Activated CD4-positive, alpha-beta T cell treated with anti-CD3 and anti-CD28 coated beads, Interleukin-2, Interleukin-4, amounts not matched to agents 100 ng/mL and 50 ng/mL, durations not matched to agents 16 hours and 8 hours (primary cell): ENCODE measurements at regions not wholly inside any gene's neighbourhood (a gene's known extent, or its start where the extent isn't known, plus 50 kb on each side); places are given as distances from the start of the nearest gene placed in this dataset.

ENCODE experiments used
- DNase-seq: peaks from one replicate; pipeline ENCODE4 v3.0.0-alpha.2; 2020; ENCODE audit warnings: low spot score

- no peak for DNase-seq
These were observed 218.4 kb upstream of the TRIB2 start for GRCh38 chr2:12498286-12498685.

DNA sequence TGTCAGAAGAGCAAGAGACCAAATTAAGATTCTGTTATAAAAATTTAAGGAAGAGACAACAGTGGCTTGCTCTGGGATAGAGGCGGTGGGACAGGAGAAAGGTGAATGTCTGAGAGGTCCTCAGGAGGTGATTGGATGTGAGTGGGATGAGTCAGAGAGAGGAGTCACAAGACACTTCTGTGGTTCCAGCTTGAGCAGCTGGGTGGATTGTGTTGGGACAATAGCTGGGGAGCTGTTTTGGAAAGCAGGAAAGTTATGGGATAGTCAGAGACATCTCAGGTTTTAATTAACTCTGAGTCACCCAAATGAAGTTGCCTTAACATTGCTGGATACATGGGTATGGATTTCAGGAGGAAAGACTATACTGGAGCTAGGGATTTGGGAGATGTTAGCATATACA, 218.0 kb upstream of the TRIB2 start:
- DNase-seq, result no peak

- DNase-seq, result no peak
These were observed 215.8 kb upstream of the TRIB2 start for GRCh38 chr2:12500899-12501298.

GRCh38 chr2:12501469-12502158, 215.1 kb upstream of the TRIB2 start:
- DNase-seq, result peak; percentile 90

- DNase-seq, result peak; percentile 47
These were observed 214.0 kb upstream of the TRIB2 start for GRCh38 chr2:12502759-12503158.

GRCh38 chr2:12504443-12504842, 212.3 kb upstream of the TRIB2 start:
- peak; percentile 81 for DNase-seq

GRCh38 chr2:12506846-12507245, 209.9 kb upstream of the TRIB2 start:
- DNase-seq, result no peak

DNA sequence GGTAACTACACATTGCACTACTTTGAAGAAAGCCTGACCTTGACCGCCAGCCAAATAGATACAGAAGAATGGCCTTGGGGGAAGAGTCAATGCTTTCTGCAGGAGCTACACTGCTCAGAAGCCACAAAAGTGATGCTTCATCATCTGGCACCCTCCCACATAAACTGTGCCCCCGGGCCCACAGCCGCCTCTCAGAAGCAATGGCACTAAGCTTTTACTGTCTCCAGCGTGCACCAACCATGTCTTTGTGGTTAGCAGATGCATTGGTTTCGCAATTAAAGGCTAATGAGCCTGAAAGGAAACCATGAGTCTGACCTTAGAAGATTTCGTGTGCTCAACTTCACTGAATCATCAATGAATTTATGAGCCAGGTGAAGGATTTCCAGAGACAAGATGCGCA, 209.4 kb upstream of the TRIB2 start:
- DNase-seq, result peak; percentile 85

- DNase-seq, result no peak
These were observed 206.7 kb upstream of the TRIB2 start for GRCh38 chr2:12510070-12510469.

- DNase-seq, result no peak
These were observed 203.4 kb upstream of the TRIB2 start for GRCh38 chr2:12513339-12513738.

- no peak for DNase-seq
These were observed 202.6 kb upstream of the TRIB2 start for GRCh38 chr2:12514168-12514567.

DNA sequence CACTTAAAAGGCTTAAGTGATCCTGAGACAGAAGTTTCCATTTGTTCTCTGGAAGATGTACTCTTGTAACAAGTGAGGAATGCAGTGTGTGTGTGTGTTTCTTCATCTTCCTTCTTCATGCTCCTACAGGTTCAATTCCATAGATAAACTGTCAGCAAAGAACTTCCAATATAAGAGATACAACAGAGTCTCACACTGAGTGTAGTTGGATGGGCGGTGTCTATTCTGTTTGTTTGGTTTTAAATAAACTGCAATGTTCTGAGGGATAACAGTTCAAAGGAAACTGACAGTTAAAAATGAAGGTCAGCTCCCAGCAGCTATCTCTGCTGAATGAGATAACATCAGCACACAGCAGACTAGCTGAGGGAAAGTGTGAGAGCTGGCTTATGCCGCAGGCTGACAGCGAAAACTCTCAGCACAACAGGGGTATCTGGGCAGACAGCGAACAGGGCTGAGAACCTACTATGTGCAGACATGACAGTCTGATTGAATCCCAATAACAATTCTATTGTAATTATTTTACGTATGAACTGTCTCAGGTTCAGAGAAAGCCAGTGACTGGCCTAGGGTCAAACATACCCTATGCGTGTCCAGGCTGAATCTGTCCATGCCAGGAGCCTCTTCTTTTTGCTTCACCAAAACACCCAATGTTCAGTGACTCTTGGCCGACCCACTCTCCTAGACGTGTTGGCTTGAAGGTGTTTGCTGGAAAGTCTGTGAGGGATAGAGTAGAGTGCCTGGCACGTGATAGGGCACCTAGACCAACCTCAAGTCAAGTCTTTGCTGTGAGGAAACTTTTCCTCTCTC, 201.9 kb upstream of the TRIB2 start:
- peak; percentile 66 for DNase-seq

- no peak for DNase-seq
These were observed 200.9 kb upstream of the TRIB2 start for GRCh38 chr2:12515871-12516270.

DNA sequence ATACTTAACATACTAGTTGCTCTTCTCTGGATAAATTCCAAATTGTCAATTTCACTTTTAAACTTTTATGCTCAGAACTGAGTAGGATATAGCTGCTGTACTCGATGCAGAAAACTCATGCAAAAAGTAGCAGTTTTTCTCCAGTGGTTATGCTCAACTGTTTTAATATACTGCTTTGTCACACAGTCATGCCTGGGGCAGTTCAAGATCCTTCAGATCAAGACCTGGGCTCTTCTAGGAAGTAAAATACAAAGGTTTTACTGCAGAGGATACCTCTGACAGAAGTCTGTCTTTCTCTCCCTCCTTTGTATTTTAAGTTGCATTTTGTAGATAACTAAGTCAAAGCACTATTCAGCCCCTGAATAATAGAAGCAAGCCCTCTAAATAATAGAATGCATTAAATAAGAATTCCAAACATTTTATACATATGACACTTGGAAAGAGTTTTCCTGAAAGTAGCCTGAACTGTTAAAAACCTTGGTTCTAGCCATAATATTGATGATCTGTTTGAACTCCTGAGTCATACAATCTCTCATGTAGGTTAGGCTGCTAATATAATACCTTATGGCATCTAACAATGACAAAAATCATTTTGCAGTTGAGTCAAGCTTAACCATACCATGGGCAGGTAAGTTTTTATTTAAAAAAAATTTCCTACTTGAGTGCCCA, 183.3 kb upstream of the TRIB2 start:
- DNase-seq, result no peak

DNA sequence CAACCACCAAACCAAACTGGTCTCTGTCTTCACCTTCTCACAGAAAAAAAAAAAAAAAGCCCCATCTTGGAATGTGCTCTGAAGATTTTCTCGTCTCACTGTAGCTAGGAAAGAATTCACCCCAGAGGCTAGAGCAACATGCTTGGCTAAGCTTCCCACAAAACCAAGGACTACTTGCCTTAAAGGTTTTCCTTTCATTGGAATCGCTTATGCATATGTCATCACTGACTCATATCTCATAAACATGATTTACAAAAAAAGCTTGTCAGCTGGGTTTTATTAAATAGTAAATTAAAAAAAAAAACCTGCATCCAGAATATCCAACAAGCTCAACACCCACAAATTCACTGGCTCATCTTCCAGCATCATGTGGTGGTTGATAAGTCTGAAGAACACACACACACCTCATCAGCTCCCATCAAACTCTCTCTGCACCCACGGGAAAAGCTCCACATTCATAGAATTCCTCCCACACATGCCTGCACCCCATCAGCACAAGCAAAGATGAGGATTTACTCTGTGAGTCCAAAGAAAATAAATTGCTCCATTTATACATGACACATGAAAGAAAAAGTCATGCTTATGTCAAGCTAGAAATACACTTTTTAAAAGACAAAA, 182.0 kb upstream of the TRIB2 start:
- no peak for DNase-seq

DNA sequence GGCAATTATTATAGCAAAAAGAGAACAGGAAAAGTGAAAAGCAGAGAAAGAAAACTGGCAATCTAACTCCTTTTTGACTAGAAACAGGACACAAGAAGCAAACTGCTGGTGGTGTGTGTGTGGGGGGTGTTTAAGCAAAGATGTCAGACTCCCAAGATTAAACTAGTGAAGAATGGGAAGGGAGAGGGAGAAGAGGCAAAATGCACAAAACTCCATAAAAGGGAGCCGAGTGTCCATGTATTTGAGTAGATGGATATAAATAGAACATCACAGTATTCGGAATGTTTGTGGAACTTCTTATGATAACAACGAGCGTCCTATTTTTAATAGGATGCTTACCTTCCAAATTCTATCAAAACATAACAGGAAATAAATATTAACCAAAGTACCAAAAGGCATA, 179.8 kb upstream of the TRIB2 start:
- DNase-seq, result no peak

- DNase-seq, result no peak
These were observed 178.5 kb upstream of the TRIB2 start for GRCh38 chr2:12538138-12538694.

DNA sequence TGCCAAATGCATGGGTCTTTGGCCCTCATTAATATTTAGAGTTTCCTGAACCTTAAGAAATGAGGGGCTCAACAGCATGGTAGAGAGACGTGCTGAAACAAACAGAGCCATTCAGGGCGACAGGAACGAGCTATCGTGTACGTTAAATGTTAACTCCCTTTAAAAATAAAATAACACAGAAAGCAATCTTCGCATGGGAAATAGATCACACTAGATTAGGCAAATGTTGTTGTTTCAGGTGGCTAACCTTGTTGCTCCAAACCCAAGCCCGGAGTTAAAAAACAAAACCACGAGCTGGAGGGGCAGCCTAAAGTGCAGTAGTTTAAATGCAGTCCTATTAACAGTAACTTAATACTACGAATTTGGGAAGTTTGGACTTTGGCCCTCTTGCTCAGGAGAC, 177.4 kb upstream of the TRIB2 start:
- no peak for DNase-seq

- no peak for DNase-seq
These were observed 176.8 kb upstream of the TRIB2 start for GRCh38 chr2:12539776-12540562.

GRCh38 chr2:12543076-12543977, 173.4 kb upstream of the TRIB2 start:
- no peak for DNase-seq
